Spleen (tissue), 7 donors: ENCODE measurements at regions not wholly inside any gene's neighbourhood (a gene's known extent, or its start where the extent isn't known, plus 50 kb on each side); places are given as distances from the start of the nearest gene placed in this dataset.

ENCODE experiments used
- POLR2A ChIP-seq, 3 donors: fragments of 450-650 bp; IDR thresholded peaks; one replicate each; pipeline ENCODE4 v1.5.1; 2017; ENCODE audit warnings: antibody characterized with exemption in 3 of 3, mild to moderate bottlenecking in 1 of 3
- POLR2AphosphoS5 ChIP-seq, 3 donors: sonication (generic); formaldehyde crosslinking; IDR thresholded peaks; one replicate each; pipeline ENCODE4 v1.5.1; 2017; ENCODE audit warnings: antibody characterized with exemption in 3 of 3
- TF ChIP-seq, protein P1 (sequence below), 11 experiments: fragments of 200-600 bp in 7 of 11; fragments of 450-650 bp in 4 of 11; sonication (generic) in 4 of 11; IDR thresholded peaks in 8 of 11; conservative IDR thresholded peaks in 3 of 11; 1 replicate in 7 of 11; 2 replicates in 4 of 11; pipeline versions ENCODE4 v1.4.0 to v1.8.0; 2016 to 2021; ENCODE audit warnings: antibody characterized with exemption in 11 of 11, inconsistent platforms in 4 of 11, mild to moderate bottlenecking in 1 of 11
- donor health status: DM: no; HTN: no; CAD: no; lungs with moderate emphysema.
- donor health status: DM: no; HTN: no; CAD: no.
- donor health status: DM: no; HTN: no; CAD: no.

DNA sequence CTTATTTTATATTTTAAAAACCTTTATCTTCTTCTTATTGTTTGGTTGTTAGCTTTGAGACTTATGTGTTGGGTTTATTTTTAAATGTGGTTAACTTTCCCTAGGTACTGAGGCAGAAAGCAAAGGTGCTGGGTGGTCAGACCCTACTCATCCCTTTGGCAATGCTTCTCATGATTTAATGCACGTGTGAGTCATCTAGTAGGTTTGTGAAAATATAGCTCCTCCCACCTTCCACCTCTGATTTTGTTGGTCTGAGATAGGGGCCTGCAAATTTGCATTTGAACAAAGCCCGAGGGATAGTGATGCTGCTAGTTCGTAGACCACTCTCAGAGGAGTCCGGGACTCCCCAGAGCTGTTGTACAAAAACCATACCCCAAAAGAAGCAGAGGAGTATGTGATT is 771.3 kb upstream of the ARGLU1 start:
- TF ChIP-seq, protein P1, sequence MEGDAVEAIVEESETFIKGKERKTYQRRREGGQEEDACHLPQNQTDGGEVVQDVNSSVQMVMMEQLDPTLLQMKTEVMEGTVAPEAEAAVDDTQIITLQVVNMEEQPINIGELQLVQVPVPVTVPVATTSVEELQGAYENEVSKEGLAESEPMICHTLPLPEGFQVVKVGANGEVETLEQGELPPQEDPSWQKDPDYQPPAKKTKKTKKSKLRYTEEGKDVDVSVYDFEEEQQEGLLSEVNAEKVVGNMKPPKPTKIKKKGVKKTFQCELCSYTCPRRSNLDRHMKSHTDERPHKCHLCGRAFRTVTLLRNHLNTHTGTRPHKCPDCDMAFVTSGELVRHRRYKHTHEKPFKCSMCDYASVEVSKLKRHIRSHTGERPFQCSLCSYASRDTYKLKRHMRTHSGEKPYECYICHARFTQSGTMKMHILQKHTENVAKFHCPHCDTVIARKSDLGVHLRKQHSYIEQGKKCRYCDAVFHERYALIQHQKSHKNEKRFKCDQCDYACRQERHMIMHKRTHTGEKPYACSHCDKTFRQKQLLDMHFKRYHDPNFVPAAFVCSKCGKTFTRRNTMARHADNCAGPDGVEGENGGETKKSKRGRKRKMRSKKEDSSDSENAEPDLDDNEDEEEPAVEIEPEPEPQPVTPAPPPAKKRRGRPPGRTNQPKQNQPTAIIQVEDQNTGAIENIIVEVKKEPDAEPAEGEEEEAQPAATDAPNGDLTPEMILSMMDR (IDR thresholded peaks at IDR 0.05 in 8 of 11, conservative IDR thresholded peaks at IDR 0.05 in 3 of 11): no peak
- no peak for TF ChIP-seq POLR2A (IDR thresholded peaks at IDR 0.05)
- no peak for TF ChIP-seq POLR2AphosphoS5 (IDR thresholded peaks at IDR 0.05)
